Colon (tissue), 2 donors: ENCODE measurements at regions not wholly inside any gene's neighbourhood (a gene's known extent, or its start where the extent isn't known, plus 50 kb on each side); places are given as distances from the start of the nearest gene placed in this dataset.

Source experiments
- FAIRE-seq: peaks from 2 replicates; lab custom pipeline; 2012; peaks lifted over from hg19 to GRCh38; lab: Jason Lieb, UNC
- donor health status: control.
- donor health status: control.

DNA sequence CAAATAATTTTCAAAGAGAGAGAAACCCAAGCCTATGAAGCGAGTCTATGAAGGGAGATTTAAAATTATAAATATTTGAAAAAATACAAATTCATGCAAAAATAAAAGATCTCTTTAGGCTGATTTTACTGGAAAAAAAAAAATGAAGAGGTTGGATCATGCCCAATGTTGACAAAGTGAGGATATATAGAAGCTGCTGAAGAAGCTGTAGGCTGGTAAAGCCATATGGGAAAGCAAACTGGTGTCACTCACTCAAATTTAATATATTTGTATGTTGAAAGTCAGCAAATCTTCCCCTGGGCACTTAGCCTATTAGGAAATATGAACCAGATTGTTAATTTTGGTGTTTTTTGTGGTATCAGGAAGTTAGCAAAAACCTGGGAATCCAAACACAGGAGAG lies 61.8 kb upstream of the BCHE start:
- no peak for FAIRE-seq

DNA sequence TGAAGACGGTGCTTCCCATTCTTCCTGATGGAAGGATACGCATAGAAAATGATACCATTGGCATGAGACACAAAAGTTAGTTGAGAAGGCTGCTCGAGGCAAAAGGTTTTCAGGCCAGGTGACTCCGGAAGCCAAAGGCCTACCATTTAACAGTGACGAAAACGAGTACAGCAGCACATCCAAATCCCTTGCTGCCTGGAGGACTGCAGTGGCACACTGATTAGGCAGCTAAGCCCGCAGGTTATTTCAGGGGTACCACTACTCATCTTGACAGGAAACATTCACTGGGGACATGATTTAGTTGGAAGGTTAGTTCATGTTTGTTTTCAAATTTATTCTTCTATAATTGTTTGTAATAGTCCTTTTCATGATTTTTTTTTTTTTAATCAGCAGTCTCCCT lies 59.9 kb upstream of the BCHE start:
- no peak for FAIRE-seq

DNA sequence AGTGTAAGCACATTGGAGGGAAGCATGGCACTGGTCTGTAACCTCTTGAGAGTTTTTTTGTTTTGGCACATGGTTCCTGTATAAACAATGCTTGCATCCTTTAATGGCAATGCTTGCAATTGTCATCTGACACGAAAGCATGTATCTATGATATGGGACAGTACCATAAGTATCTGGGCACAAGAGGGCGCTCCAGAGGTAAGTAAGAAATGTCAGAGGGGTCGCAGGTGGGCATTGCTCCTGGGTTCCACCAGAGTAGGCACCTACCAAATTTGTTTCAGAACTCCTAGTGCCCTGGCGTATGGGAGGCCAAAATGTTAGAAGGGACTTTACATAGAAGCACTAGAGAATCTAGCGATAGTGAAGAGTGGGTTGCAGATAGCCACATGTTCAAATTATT lies 58.7 kb upstream of the BCHE start:
- no peak for FAIRE-seq

DNA sequence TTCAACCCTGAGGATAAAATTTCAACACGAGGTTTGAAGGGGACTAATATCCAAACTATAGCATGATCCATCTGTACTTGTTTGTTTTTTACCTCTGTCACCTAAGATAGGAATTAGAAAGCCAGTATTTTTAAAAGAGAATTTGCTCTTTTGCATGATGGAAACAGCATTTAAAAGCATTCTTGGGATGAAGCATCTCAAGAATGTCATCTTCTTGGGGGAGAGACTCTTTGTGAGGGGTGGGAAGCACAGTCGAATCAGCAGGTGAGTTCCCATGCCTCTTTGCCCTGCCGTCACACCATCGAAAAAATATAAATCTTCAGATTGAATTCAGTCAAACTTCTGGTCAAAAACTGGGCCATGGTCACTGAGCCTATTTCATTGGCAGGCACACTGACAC lies 55.3 kb upstream of the BCHE start:
- no peak for FAIRE-seq
